ENCODE measurements at regions not wholly inside any gene's neighbourhood (a gene's known extent, or its start where the extent isn't known, plus 50 kb on each side); places are given as distances from the start of the nearest gene placed in this dataset.

DNA sequence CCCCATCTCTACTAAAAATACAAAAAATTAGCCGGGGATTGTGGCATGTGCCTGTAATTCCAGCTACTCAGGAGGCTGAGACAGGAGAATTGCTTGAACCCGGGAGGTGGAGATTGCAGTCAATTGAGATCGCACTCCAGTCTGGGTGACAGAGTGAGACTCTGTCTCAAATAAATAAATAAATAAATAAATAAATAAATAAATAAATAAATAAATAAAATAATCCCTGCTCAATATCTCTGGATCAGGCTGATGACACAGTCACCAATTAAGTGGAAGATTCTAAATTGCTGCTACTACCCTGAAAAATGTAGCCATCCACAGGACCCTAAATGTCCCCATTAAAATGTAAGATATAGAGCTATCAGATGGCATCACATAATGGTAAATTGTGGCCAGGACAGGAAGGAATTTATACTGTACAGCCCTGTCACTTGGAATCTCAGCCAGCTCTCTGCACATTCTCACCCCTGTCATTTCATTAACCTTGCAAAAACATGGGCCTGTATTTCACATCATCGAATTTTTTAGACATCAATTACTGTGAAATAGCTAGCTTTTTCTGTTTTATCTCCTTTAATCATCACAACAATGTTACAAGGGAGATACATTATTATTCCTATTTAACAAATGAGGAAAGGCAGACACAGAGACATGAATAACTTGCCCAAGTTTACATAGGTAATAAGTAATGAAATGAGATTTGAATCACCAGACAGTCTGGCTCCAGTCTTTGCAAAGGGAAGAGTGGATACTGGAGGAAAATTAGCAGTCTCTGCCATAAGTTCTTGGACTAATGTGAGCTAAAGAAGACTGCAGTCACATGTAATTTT lies 56.7 kb upstream of the NTPCR start:
- DNase-seq (ENCODE audit: low spot score in 2 of 2), result no peak
- Histone ChIP-seq H3K36me3 (no peaks in the 10 kb centered on the region), H3K4me1 (no peaks in the 10 kb centered on the region), H3K27me3 (no peaks in the 10 kb centered on the region), H3K9me3 (peaks cover 4% of the 10 kb centered on the region), H3K27ac (no peak overlapping the region), H3K4me3 (no peak overlapping the region)
- 87% methylated on average over 4 of the region's 4 CpGs for WGBS
- TF ChIP-seq POLR2AphosphoS5 (IDR thresholded peaks at IDR 0.05) (no peak), EP300 (IDR thresholded peaks at IDR 0.05) (no peak), POLR2A (IDR thresholded peaks at IDR 0.05) (no peak)
- TF ChIP-seq, protein P1, sequence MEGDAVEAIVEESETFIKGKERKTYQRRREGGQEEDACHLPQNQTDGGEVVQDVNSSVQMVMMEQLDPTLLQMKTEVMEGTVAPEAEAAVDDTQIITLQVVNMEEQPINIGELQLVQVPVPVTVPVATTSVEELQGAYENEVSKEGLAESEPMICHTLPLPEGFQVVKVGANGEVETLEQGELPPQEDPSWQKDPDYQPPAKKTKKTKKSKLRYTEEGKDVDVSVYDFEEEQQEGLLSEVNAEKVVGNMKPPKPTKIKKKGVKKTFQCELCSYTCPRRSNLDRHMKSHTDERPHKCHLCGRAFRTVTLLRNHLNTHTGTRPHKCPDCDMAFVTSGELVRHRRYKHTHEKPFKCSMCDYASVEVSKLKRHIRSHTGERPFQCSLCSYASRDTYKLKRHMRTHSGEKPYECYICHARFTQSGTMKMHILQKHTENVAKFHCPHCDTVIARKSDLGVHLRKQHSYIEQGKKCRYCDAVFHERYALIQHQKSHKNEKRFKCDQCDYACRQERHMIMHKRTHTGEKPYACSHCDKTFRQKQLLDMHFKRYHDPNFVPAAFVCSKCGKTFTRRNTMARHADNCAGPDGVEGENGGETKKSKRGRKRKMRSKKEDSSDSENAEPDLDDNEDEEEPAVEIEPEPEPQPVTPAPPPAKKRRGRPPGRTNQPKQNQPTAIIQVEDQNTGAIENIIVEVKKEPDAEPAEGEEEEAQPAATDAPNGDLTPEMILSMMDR (IDR thresholded peaks at IDR 0.05), result no peak

DNA sequence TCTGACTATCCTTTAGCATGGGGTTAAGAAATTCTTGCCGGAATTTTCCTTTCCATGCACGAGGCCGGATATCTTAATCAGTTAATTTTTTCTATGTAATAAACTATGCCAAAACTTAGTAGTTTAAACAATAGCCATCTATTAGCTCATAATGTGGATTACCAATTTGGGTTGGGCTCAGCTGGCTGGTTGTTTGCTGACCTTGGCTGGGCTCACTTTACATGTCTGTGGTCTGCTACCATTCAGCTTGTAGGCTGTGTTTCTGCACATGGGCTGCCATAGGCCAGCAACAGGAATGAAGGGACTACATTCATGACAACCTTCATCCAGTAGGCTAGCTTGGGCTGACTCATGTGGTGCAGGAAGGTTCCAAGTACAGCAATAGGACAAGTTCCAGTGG lies 56.0 kb upstream of the NTPCR start:
- no peaks in the 10 kb centered on the region for H3K27me3 ChIP-seq
- no peak overlapping the region for H3K4me3 ChIP-seq
- peaks cover 4% of the 10 kb centered on the region for H3K9me3 ChIP-seq
- no peak for TF ChIP-seq POLR2AphosphoS5 (IDR thresholded peaks at IDR 0.05)
- TF ChIP-seq, protein P1 (IDR thresholded peaks at IDR 0.05), result no peak
- no peak for TF ChIP-seq EP300 (IDR thresholded peaks at IDR 0.05)
- TF ChIP-seq POLR2A (IDR thresholded peaks at IDR 0.05), result no peak
- no peak overlapping the region for H3K27ac ChIP-seq
- H3K36me3 ChIP-seq, result no peaks in the 10 kb centered on the region
- DNase-seq (ENCODE audit: low spot score in 2 of 2), result no peak
- 83% methylated on average over 3 of the region's 3 CpGs for WGBS
- no peaks in the 10 kb centered on the region for H3K4me1 ChIP-seq

DNA sequence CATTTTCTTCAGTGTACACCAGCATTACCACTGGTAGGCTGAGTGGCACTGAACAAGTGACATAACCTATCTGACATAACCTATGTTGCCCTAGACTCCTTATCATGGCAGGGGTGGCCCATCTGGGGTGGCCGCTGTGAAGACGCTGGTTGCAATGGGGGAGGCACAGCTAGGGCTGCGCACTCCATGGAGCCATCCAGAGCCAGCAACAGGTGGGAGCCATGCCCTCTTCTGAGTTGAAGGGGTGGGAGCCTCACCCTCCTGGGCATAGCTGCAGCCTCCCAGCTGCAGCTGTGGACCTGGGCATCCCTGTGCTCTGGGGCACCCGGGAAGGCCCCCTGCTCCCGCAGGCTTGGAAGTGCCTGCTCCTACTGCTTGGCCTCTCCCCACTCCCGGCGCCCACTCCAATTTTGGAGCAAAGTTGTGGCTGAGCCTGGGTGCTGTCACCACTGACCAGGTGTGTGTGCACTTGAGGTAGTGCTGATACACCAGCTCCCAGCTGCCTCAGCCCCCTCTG lies 52.4 kb upstream of the NTPCR start:
- TF ChIP-seq POLR2A (IDR thresholded peaks at IDR 0.05), result no peak
- Histone ChIP-seq H3K9me3 (peaks cover 4% of the 10 kb centered on the region), H3K27me3 (no peaks in the 10 kb centered on the region), H3K4me3 (no peak overlapping the region), H3K36me3 (no peaks in the 10 kb centered on the region), H3K4me1 (no peaks in the 10 kb centered on the region), H3K27ac (no peak overlapping the region)
- DNase-seq (ENCODE audit: low spot score in 2 of 2), result no peak
- WGBS, result 100% methylated on average over 1 of the region's 7 CpGs

DNA sequence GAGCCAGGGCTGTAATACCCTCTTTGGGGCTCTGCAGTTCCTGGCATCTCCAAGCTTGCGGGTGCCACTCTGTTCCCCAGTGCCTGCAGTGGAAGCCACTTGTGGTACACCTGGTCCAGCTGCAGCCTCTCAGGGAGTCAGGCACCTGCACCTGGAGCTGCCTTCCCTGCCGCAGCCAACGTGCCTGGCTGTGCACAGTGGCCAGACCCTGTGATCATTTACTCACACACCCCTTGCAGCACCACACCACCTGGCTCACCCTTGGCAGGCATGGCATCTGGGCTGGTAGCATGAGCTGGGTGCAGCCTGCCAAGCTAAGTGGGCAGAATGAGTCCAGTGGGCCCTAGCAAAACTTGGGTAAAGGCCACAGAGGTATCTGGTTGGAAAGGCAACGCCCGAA lies 51.1 kb upstream of the NTPCR start:
- Histone ChIP-seq H3K27me3 (no peaks in the 10 kb centered on the region), H3K27ac (no peak overlapping the region), H3K36me3 (no peaks in the 10 kb centered on the region), H3K4me1 (no peaks in the 10 kb centered on the region), H3K4me3 (no peak overlapping the region), H3K9me3 (peaks cover 4% of the 10 kb centered on the region)
- DNase-seq (ENCODE audit: low spot score in 2 of 2), result no peak
- WGBS, result 94% methylated on average over 2 of the region's 5 CpGs
- TF ChIP-seq, protein P1 (IDR thresholded peaks at IDR 0.05), result no peak
- TF ChIP-seq EP300 (IDR thresholded peaks at IDR 0.05), result no peak

DNA sequence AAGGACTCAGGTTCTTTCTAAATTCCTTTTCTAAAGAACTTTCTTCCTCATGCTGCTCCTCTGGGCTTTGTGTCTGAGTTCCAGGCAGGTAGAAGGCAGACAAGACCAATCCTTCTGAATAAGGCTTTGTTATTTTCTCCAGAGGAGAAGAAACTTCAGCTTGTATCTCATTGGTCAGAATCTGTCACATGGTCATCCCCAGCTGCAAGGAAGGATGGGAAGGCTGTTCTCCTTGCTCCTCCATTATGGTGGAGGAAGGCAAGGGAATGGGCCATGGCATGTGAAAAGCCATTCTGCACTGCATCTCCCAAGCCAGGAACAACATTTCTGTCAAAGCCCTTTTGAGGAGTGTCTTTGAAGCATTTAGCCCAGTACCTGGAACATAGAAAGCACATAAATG lies 50.6 kb upstream of the NTPCR start:
- Histone ChIP-seq H3K36me3 (no peaks in the 10 kb centered on the region), H3K27ac (no peak overlapping the region), H3K27me3 (no peaks in the 10 kb centered on the region), H3K9me3 (no peaks in the 10 kb centered on the region), H3K4me3 (no peak overlapping the region), H3K4me1 (no peaks in the 10 kb centered on the region)
- DNase-seq (ENCODE audit: low spot score in 2 of 2), result no peak
- TF ChIP-seq POLR2AphosphoS5 (IDR thresholded peaks at IDR 0.05), result no peak
- TF ChIP-seq POLR2A (IDR thresholded peaks at IDR 0.05), result no peak
- TF ChIP-seq, protein P1 (IDR thresholded peaks at IDR 0.05), result no peak

All from suprapubic skin (tissue), 4 donors.